ENCODE measurements at regions not wholly inside any gene's neighbourhood (a gene's known extent, or its start where the extent isn't known, plus 50 kb on each side); places are given as distances from the start of the nearest gene placed in this dataset.
"Not testable (repeated sequence)": the region's sequence is repeated elsewhere in the genome, so short reads cannot be mapped to it uniquely, and the experiment has no call there.

GRCh38 chr3:159047361-159047760, 245.5 kb downstream of the MFSD1 start:
- no peak for DNase-seq

- DNase-seq, result not testable (repeated sequence)
These were observed 250.6 kb downstream of the MFSD1 start for GRCh38 chr3:159052494-159052893.

- no peak for DNase-seq
These were observed 255.8 kb downstream of the MFSD1 start for GRCh38 chr3:159057621-159058020.

DNA sequence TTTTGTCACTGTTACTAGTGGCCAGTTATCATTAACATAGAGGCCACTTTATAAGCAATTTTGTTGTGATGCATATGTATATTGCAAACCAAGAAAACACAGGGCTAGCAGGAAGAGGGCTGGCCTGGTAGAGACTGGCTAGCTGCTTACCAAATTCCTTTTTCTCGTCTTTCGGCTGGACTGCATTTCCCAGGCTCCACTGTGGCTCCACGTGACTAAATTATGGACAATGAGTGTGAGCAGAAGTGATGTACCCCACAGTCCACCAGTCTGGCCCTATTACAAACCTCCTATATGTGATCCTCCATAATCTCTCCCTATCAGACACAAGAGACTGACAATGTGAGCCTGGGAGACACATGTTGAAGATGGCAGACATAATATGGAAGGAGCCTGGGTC, 257.0 kb downstream of the MFSD1 start:
- DNase-seq, result no peak

DNA sequence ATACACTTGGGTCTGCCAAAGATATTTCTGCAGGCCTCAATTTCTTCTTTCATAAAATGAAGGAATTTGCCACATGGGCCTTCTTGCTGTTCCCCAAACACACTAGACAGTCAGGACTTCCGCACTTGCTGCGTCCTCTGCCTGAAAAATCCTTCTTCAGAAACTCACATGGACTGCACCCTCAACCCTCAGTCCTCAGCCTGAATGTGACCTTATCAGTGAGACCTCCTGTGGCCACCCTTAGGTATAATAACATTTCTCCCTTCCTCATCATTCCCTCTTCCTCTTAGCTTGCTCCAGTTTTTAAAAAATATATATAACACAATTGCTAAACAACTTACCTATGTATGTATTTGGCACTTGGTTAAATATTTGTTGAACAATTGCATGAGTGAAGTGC, 257.5 kb downstream of the MFSD1 start:
- no peak for DNase-seq

DNA sequence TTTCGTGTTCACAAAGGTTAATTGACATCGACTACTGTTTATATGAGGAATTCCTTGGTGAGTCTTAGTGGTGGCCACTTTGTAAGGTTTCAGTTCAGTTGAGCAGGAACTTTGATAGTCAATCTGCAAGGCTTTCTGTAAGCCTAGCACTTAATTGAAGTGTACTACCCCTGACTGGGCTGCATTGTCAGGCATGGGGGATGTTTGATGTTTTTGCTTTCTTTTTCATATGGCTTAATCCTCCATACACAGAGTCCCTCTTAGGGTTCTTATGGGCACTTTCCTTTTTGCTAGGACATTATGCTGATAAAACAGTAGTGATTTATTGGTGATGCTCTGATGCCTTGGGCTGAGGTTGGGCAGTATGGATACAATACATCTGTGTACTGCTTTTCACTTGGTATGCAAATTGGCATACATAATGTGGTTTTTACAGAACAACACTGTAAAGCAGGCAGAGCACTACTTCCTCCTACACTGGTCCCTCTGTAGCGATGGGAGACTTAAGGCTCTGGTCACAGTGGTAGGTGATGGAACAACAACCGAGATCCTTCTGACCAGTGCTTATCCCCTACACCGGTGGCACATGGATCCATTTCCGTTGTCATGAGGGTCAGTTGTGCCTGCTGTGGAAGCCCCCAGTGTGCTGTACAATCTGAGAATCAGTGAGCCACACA, 261.0 kb downstream of the MFSD1 start:
- DNase-seq, result no peak

DNA sequence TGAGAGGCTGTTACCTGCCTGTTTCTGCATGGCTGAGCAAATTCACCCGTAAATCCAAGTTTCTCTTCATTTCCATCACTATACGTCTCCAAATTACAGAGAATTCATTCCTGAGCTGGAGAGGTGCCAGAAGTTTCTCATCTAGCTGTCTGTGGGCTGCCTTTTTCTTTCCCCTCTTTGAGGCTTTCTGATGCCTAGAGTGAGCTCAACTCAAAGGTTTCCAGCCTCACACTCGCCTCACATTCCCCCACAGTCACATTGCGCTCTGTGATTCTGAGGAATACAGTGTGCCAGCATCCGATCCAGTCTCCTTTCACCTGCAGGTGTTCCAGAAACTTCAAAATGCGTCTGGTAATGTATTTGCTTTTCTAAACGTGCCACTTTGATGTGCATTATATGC, 267.2 kb downstream of the MFSD1 start, which contains the start of gene IQCJ:
Gene IQCJ, plus strand, starts transcription at position 229 of the 400 bp plus-strand sequence.
- no peak for DNase-seq

DNA sequence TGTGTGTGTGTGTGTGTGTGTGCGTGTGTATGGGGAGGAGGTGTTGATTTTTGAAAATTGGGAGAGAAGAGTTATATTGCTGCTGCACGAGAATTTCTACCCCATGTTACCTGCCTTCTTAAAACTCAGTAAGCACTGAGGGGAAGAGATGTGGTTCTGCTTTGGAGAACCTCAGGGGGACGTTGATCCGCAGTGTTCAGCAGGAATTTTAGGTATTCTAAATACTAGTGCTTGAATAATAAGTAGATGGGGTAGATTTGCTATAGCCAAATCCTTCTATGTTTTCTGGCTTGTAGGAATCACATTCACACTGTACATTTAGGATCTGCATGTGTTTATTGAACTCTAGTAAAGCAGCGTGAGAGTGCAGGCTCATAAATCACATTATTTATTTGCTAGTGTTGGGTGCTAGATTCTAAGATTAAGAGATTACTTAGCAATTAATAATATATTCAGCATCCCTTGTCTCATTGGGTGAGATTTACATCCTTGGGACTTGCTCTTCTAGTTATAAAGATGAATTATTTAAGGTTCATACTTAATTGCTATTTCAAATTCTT, 268.1 kb downstream of the MFSD1 start:
- DNase-seq, result no peak

GRCh38 chr3:159074756-159075701, 273.2 kb downstream of the MFSD1 start:
- DNase-seq, result no peak

DNA sequence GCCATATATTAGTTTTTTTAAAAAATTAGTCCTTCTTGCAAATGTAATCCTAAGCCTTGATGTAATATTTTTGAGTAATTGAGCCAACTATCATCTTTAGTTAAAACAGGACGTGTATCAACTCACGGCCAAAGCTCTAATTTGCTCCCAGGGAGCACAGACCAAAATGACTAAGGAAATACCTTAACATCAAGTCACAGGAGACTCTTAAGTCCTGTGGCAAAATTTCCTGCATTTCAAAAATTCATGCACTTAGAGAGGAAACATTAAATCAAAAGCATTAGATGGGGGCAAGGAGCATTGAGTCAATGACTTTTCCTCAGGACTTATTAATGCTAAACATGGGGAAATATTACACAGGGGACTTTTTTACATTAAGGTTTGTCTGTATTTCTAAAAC, 276.0 kb downstream of the MFSD1 start:
- no peak for DNase-seq

GRCh38 chr3:159080256-159080655, 278.4 kb downstream of the MFSD1 start:
- no peak for DNase-seq

DNA sequence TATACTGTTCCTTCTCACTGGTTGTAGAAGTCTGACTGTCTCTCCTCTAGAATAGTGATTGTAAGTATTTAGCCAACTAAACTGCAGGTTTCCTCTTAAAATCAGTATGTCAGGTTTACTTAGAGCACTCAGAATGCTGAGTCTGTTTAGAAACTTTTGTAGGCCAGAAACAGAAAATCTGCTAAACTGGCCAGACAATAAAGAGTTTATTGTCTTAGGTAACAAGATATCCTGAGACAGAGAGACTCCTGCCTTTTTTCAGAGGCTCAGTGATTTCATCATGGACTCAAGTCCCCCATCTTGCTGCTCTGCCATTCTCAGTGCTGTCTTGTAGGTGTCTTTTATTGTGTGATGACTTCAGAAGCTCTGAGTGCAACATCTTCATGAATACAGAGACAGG, 279.0 kb downstream of the MFSD1 start:
- no peak for DNase-seq

DNA sequence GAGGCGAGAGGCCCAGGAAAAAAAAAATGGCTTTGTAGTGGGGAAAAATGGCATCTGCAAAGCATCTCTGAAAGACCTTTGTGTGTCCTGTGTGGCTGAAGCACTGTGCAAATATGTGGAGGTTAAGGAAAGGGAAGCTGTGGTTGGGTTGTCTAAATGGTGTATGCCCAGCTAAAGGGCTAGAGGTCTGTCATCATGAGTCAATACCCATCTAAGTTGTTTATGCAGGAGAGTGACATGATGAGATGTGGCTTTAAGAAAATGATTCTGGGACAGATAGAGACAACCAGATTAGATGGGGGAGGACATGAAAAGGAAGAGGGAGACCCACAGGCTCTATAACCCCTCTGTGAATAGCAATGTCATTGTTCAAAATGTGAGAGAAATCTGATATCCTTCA, 280.7 kb downstream of the MFSD1 start:
- DNase-seq, result no peak

GRCh38 chr3:159091936-159092335, 290.1 kb downstream of the MFSD1 start:
- DNase-seq, result no peak

DNA sequence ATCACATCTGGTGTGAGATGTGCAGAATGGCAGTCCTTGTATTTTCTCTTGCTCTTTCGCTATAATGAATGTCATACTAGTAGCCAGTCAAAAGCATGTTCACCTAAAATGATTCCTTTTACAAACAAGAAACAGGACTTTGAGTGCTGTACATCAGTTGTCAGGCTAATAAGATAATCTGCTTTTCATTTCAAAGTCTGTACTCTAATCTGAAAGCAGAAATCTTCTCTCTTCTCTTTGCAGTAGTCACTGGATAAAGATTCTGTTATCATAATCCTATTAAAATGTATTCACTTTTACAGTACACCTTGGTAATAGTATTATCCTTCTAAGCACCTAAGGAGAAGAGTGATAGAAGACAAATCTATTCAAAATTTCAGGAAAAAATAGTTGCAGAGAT, 300.1 kb downstream of the MFSD1 start:
- DNase-seq, result no peak

GRCh38 chr3:159112724-159113123, 310.9 kb downstream of the MFSD1 start:
- DNase-seq, result no peak

DNA sequence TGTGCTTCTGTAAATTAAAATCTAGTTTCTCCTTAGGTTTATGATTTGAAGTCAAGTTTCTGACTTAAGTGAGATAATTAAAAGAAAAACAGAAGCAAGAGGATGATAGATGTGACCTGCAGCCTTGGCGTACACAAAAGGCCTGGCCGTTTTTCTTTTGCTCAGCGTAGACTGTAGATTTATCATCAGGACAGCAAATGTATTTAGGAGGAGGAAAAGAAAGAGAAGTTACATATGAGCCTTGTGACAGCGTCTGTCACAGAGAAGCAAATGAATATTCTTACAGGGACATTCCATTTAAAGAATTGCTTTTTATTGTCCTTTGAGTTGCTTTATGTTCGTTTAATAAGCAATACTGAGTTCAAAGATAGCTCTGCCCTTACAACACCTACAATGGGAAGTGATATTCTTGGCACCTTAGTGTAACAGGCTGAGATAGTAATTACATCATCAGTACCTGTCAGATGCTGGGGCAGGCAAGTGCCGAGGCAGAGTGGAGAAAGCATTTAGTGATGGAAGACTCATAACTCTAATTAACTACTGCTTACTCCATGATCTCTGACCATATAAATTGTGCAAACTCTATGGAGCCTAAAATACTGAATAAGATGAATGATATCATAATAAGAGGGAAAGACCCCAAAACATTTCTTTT, 311.5 kb downstream of the MFSD1 start:
- no peak for DNase-seq

DNA sequence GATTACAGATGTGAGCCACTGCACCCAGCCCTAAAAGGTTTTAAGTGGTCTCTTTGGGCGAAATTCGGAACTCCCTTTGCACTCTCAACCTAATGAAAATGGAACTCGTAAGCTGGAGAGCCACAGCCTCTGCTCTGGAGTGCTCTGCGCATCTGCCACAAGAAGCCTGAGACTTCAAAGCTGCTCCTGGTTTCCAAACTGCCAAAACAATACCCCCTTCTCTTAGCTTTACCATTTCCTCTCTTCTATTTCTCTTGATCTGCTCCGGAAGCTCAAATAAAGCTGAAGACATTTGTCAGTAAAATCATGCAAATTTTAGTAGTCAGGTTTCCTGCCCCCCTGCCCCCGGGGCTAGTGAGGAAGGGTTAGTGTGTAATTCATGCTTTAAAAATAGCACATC, 312.7 kb downstream of the MFSD1 start:
- DNase-seq, result no peak

- no peak for DNase-seq
These were observed 322.0 kb downstream of the MFSD1 start for GRCh38 chr3:159123877-159124276.

DNA sequence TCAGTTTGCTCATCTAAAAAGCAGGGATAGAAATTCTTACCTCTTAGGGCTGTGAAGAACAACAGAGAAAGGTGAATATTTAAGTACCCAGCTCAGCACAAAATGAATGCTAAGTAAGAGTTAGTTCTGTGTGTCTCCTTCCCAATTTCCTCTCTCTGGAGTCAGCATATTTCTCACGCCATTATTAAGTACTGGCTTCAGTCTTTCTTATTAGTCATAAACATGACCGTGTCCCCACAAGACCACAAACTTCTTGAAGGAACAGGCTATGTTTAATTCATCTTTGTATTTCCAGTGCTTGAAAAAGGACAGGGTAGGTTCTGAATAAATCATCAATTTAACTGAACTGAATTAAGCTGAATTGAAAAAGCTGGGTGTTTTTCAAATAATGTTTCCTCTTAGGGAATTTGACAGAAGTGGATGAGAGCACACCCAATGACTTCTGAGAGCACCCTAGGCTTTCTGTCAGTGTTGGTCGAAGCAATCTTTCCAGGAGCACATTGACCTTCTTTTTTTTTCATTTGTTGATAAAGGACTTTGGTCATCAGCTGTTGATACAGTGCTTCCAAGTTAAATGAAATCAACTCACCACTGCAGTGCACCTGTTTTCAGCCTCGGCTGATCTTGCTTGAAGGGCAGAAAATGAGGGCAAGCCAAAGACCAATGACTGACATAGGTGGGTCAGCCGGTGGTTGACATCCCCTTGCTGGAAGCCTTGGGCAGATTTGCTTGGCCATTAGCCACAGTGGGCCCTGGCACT, 324.6 kb downstream of the MFSD1 start:
- no peak for DNase-seq

DNA sequence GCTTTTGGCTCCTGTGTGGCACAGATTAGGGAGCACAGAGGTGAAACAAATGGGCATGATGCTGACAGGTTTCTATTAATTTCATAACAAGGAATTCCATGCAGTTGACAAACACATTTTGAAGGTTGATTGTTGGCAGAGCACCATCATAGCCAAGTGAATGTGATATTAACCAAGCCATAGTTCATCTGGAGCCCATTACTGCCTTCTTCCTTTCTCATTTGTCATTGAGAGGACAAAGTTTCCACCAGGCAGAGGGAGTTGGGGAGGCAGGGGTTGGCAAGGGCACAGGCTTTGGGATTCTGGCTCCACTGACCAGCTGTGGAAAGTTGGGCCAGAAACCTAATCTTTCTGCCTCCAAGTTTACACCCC, 325.2 kb downstream of the MFSD1 start:
- no peak for DNase-seq

GRCh38 chr3:159128628-159129027, 326.8 kb downstream of the MFSD1 start:
- DNase-seq, result no peak

DNA sequence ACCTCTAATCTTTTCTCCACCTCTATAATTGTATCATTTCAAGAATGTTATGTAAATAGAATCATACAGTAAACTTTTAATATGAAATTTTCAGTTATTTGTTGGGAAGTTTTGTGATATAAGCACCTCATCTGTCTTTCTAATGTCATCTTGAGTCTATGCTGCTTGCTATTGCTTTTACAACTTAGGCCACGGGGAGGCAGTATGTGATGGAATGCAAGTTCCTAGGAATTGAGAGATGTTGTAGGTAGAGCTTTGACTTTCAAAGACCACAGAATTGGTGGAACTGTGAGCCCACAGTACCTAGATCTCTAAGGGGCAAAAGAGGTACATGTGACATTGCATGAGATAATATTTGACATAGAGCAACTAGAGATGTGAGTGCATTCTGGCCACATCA, 328.3 kb downstream of the MFSD1 start:
- no peak for DNase-seq

Measured in NCI-H2171 treated with DMSO at 0.1 percent for 48 hours (cell line).